CD4-positive, alpha-beta T cell treated with Interleukin-1 beta for 1 hour (primary cell): ENCODE measurements at regions not wholly inside any gene's neighbourhood (a gene's known extent, or its start where the extent isn't known, plus 50 kb on each side); places are given as distances from the start of the nearest gene placed in this dataset.

ENCODE experiments used
- DNase-seq, 2 donors: peaks; one replicate each; pipeline ENCODE4 v3.0.0-alpha.2; 2020 to 2022

DNA sequence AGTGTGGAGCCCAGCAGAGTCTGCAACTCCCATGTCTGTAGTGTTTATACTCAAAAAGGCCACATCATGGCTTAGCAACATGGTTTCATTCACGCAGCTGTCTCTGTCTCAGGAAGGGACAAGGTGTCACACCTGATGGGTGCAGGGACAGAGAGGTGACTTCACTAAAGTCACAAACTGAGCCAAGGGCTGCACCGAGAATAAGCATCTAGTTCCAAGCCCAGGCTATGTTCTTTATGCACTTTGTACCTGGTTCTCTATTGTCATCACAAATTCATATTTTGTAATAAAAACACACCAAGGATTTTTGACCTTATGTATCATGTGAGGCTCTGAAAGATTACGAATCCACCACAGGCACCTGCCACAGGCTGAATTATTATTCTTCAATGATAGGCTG lies 64.9 kb upstream of the STK32A start:
- no peak for DNase-seq

GRCh38 chr5:147170603-147171002 lies 64.2 kb upstream of the STK32A start:
- no peak for DNase-seq

- DNase-seq: no peak
These were observed 60.1 kb upstream of the STK32A start for GRCh38 chr5:147174671-147175265.

DNA sequence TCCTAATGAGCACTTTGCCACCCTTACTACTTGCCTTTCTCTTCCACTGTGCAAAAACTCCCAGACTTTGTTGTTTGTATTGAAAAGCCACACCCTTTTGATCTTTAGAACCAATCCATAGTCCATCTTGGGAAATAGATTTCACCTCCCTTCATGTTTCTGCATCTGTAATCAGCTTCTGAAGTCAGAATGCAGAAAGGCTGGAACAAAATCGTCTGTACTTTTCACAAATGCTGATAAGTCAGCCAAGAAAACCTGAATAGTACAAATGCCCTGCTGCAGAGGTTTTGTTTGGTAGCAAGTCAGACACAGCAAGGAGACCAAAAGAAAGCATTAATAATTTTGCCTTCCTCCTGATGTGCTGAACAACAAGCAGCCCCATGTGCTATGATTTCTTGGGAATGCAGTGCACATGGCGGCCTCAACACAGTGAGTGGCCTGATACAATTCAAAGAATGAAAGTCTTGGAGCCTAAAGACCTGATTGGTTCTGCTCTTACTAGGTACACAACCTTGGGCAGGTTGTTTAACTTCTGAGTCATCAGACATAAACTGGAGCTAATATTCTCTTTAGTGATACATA lies 59.2 kb upstream of the STK32A start:
- DNase-seq: no peak

- no peak for DNase-seq
These were observed 58.4 kb upstream of the STK32A start for GRCh38 chr5:147176422-147176821.

DNA sequence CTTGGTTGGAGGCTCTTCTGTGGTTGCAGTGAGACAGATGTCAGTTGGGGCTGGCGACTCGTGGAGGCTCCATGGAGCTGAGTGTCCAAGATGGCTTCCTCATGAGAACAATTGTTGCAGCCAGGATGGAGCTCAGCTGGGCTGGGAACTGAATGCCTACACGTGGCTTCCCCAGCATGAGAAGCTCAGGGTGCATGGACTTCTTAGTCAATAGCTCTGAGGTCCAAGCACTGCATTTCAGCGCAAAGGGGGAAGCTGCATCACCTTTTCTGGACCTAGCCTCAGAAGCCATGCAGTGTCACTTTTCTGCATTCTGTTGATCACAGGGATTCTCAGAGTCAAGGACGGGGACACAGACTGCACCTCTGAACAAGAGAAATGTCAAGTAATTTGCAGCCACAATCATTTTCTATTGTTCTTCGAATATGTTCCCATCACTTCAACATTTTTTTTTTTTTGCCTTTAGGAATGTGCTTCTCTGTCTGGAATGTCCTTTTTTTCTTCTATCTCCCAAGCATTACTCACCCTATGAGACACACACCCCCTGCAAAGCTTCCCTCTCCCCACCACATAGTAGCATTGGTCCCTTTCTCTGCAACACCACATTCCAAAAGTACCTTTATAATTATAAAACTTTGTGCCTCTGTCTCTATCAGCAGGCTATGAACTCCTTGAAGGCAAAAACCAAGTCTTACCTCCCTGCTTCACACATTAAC lies 57.5 kb upstream of the STK32A start:
- DNase-seq: no peak

- no peak for DNase-seq
These were observed 55.2 kb upstream of the STK32A start for GRCh38 chr5:147179562-147180147.

- no peak for DNase-seq
These were observed 54.1 kb upstream of the STK32A start for GRCh38 chr5:147180751-147181150.
